Left lung (tissue), 4 donors: ENCODE measurements at regions not wholly inside any gene's neighbourhood (a gene's known extent, or its start where the extent isn't known, plus 50 kb on each side); places are given as distances from the start of the nearest gene placed in this dataset.

Experiments used
- ATAC-seq: fragments of 200-7000 bp; cut with Tn5 transposase; one replicate; pipeline ENCODE4 v1.9.1; 2020; ENCODE audit warnings: moderate library complexity
- DNase-seq, 4 donors: peaks; one replicate each; pipeline ENCODE4 v3.0.0-alpha.2; 2013 to 2020
- H3K27ac ChIP-seq, 2 donors: fragments of 200-600 bp; sonication (generic) in 1 of 2; one replicate each; pipeline versions ENCODE4 v1.5.0 to v1.8.0; 2020 to 2021
- H3K27me3 ChIP-seq, 2 donors: fragments of 200-600 bp; sonication (generic) in 1 of 2; one replicate each; pipeline versions ENCODE4 v1.5.0 to v1.8.0; 2020 to 2021
- H3K36me3 ChIP-seq, 2 donors: fragments of 200-600 bp; sonication (generic) in 1 of 2; one replicate each; pipeline versions ENCODE4 v1.5.0 to v1.8.0; 2020 to 2021
- H3K4me1 ChIP-seq, 2 donors: fragments of 200-600 bp; one replicate each; pipeline ENCODE4 v1.8.0; 2021
- H3K4me3 ChIP-seq, 2 donors: fragments of 200-600 bp; sonication (generic) in 1 of 2; one replicate each; pipeline versions ENCODE4 v1.5.0 to v1.8.0; 2020 to 2021; ENCODE audit warnings: mild to moderate bottlenecking in 1 of 2
- H3K9me3 ChIP-seq, 2 donors: fragments of 200-600 bp; sonication (generic) in 1 of 2; one replicate each; pipeline versions ENCODE4 v1.5.0 to v1.8.0; 2020 to 2021
- CTCF ChIP-seq, 2 donors: fragments of 200-600 bp; sonication (generic) in 1 of 2; IDR thresholded peaks; one replicate each; pipeline versions ENCODE4 v1.5.0 to v1.8.0; 2021; ENCODE audit warnings: antibody characterized with exemption in 2 of 2
- intact Hi-C, 2 donors: fragments of 100-400 bp; cut with DNase I; formaldehyde crosslinking; loops; one replicate each; pipeline versions ENCODE4 v1.11.2 to v1.14.2; 2022
- donor health status: DM: no; HTN: yes; CAD: no.
- donor health status: DM: no; HTN: no; CAD: no.

- H3K27ac ChIP-seq: no peak overlapping the region
- no peaks in the 10 kb centered on the region for H3K9me3 ChIP-seq
- TF ChIP-seq CTCF (IDR thresholded peaks at IDR 0.05): no peak
- DNase-seq (no peak), ATAC-seq (no peak)
- no peaks in the 10 kb centered on the region for H3K27me3 ChIP-seq
- H3K4me1 ChIP-seq: no peaks in the 10 kb centered on the region
- intact Hi-C loops: no loop called here
- H3K36me3 ChIP-seq: no peaks in the 10 kb centered on the region
- no peak overlapping the region for H3K4me3 ChIP-seq
Measured at GRCh38 chr6:156154896-156155295, 622.3 kb upstream of the ARID1B start.

- ATAC-seq (no peak), DNase-seq (no peak)
- Histone ChIP-seq H3K4me1 (no peaks in the 10 kb centered on the region), H3K36me3 (no peaks in the 10 kb centered on the region), H3K27me3 (no peaks in the 10 kb centered on the region), H3K9me3 (peaks cover 0 to 2% of the 10 kb centered on the region in 2 donors), H3K27ac (no peak overlapping the region), H3K4me3 (no peak overlapping the region)
- no peak for TF ChIP-seq CTCF (IDR thresholded peaks at IDR 0.05)
- intact Hi-C loops: no loop called here
Measured at GRCh38 chr6:156150391-156150790, 626.8 kb upstream of the ARID1B start.

DNA sequence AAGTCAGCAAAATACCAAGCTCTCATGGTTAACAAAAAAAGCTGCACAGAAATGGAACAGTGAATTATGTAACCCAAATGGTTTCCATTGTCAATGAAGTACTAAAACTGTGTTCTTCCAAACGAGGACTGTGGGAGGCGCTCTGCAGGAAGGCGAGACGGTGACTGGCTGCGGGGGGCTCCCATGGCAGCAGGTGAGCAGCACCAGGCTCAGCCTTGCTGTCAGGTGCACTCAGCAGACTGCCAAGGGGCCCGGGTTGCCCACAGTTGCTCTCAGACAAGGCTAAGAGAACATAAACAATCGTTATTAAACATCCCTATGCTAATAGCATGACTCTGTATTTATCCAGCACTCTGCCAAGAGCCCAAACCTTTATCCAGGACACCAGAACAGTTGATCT, 630.3 kb upstream of the ARID1B start:
- no peak for ATAC-seq
- peak in 1 of 4 donors; percentile 64 for DNase-seq
- Histone ChIP-seq H3K27me3 (no peaks in the 10 kb centered on the region), H3K9me3 (peaks cover 0 to 21% of the 10 kb centered on the region in 2 donors), H3K27ac (no peak overlapping the region), H3K4me3 (no peak overlapping the region), H3K4me1 (no peaks in the 10 kb centered on the region), H3K36me3 (no peaks in the 10 kb centered on the region)
- TF ChIP-seq CTCF (IDR thresholded peaks at IDR 0.05): no peak
- intact Hi-C loops: no loop called here

DNA sequence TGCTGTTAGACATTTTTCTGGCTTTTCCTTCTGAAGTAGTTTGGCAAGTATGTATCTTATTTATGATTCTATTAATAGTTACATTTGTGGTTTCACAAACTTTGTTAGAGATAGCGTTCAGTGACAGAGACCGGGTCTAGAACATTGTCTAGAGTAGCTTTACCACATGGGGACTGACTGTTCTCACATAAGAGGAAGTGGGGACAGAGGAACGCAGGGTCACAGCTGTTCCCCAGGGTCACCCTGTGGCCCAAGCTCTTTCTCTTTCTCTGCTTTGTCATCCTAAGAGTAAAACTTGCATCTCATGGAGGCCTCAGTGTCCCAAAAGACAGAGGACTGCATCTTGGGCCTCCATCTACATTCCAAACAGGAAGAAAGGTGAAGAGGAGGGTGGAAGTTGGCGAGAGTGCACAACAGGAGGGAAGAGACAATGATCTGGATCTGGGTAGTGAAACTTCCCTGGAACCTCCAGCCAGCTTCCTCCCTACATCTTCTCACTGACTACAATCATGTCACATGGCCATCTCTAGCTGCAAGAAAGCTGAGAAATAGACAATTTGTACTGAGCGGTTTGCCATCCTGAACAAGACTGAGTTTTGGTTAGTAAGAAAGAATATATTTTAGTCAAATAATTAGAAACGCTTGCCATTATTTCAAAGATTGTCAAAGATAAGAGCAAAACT, 645.8 kb upstream of the ARID1B start:
- no peak for TF ChIP-seq CTCF (IDR thresholded peaks at IDR 0.05)
- H3K9me3 ChIP-seq: peaks cover 0 to 13% of the 10 kb centered on the region in 2 donors
- H3K4me1 ChIP-seq: no peaks in the 10 kb centered on the region
- H3K4me3 ChIP-seq: no peak overlapping the region
- H3K27ac ChIP-seq: no peak overlapping the region
- intact Hi-C loops: no loop called here
- ATAC-seq (peak; percentile 39), DNase-seq (no peak)
- H3K36me3 ChIP-seq: no peaks in the 10 kb centered on the region
- no peaks in the 10 kb centered on the region for H3K27me3 ChIP-seq

DNA sequence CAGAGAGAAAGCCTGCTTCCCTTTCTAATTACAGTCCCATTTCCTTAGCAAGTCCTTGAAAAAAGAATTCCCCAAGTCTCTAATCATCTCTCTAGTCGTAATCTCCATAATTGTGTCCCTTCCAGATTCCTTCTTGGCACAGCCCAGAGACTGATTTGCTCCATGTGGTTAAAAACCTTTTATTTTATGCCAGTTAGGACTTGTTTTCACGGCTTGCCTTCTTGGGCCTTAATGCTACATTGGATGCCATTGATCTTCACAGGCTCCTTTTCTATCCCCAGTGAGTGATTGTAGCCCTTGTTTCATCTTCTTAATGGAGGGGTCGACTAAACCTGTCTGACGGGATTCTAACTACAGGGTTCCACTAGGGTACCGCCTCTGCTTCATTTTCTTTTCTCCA, 650.6 kb upstream of the ARID1B start:
- H3K4me1 ChIP-seq: peaks cover 0 to 2% of the 10 kb centered on the region in 2 donors
- no peak for TF ChIP-seq CTCF (IDR thresholded peaks at IDR 0.05)
- DNase-seq (peak in 2 of 4 donors; percentile 16 to 26), ATAC-seq (no peak)
- H3K27ac ChIP-seq: peak overlapping the region in 1 of 2 donors; percentile 7
- H3K27me3 ChIP-seq: no peaks in the 10 kb centered on the region
- no peaks in the 10 kb centered on the region for H3K36me3 ChIP-seq
- intact Hi-C loops: no loop called here
- H3K4me3 ChIP-seq: no peak overlapping the region
- no peaks in the 10 kb centered on the region for H3K9me3 ChIP-seq
